GM12801 (cell line): ENCODE measurements at regions not wholly inside any gene's neighbourhood (a gene's known extent, or its start where the extent isn't known, plus 50 kb on each side); places are given as distances from the start of the nearest gene placed in this dataset.

ENCODE experiments used
- TF ChIP-seq, protein P1 (sequence below): IDR thresholded peaks from one replicate; pipeline ENCODE4 v1.5.1; 2011; ENCODE audit warnings: control low read depth; ENCODE audit not compliant: insufficient read length; ENCODE audit errors: extremely low read depth

GRCh38 chr4:170940043-170940724 lies 850.4 kb upstream of the AADAT start:
- TF ChIP-seq, protein P1, sequence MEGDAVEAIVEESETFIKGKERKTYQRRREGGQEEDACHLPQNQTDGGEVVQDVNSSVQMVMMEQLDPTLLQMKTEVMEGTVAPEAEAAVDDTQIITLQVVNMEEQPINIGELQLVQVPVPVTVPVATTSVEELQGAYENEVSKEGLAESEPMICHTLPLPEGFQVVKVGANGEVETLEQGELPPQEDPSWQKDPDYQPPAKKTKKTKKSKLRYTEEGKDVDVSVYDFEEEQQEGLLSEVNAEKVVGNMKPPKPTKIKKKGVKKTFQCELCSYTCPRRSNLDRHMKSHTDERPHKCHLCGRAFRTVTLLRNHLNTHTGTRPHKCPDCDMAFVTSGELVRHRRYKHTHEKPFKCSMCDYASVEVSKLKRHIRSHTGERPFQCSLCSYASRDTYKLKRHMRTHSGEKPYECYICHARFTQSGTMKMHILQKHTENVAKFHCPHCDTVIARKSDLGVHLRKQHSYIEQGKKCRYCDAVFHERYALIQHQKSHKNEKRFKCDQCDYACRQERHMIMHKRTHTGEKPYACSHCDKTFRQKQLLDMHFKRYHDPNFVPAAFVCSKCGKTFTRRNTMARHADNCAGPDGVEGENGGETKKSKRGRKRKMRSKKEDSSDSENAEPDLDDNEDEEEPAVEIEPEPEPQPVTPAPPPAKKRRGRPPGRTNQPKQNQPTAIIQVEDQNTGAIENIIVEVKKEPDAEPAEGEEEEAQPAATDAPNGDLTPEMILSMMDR: no peak

GRCh38 chr4:170938588-170938987 lies 848.8 kb upstream of the AADAT start:
- TF ChIP-seq, protein P1: no peak

GRCh38 chr4:170931321-170931720 lies 841.6 kb upstream of the AADAT start:
- TF ChIP-seq, protein P1: no peak

DNA sequence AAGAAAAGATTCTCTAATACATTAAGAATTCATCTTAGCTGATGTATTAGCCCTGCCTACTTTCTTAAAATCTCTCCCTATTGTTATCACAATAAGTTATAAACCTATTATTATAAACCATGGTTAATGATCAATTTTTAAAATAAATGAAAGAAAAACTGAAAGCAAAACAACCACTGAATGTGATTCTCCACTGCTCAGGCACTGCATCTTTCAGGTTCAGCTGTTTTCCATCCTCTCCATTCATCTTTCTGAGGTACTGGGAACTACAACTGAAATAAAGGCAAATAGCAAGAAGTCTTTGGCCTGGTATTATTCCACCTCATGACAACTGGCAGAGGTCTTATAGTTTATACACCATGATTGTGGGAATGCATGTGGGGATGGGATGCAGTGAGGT lies 798.9 kb upstream of the AADAT start:
- TF ChIP-seq, protein P1: no peak

GRCh38 chr4:170887396-170887795 lies 797.6 kb upstream of the AADAT start:
- TF ChIP-seq, protein P1: no peak

DNA sequence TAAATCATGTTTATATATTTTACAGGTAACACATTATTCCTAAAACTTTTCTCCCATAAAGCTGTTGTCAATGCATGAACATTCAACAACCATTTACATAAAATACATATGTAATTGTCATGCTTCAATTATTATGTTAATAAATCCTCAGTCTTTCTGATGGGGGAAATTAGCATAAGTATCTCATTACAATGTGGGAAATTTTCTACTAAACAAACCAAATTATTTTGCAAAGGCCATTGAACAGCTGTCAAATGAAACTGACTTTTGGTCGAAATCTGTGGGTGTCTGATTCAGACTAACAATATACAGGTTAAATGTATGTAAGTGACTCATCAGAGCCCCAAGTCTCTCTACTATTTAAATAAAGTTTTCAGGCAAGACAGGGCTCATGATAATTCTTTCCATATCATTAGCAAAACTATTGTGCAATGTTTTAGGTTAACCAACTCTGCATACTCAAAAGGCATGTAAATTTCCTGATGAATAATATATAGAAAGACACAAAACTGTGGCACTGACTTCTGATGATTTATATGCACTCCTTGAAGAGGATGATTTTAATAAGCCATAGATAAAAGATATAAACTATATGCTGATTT lies 795.3 kb upstream of the AADAT start:
- TF ChIP-seq, protein P1: no peak

DNA sequence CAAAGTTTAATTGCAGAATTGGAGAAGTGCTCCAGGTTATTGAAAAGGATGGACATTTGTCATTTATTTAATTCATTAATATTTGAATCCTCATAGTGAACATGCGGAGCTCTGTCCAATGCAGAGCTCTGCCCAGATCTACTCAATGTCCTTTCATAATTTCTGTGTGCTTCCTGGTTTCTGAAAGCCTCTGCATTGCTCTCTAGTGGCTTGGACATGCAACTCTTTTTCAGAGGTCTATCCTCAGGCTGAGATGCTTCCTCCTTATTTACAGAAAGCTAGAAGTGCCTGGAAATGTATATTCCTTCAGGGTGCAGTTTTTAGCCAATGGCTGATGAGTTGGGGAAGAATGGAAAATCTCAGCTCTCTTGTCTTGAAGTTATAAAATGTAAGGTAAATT lies 786.1 kb upstream of the AADAT start:
- TF ChIP-seq, protein P1: no peak

DNA sequence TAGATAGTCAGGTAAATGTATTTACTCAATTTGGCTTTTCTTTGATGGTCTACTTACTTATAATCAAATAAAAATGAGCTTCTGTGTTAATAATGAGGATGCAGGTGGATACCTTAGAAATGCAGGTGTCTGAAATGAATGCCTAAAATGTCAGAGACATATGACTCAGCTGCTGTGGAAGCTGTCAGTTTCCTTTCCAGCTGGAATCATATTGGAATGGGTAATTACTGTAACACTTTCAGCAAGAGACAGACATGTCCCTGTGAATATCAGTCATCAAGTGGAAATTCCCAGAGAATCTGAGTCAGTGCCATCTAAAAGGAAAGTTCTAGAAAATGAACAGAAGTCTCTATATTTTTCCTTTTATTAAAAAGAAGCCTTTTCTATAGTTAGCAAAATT lies 783.0 kb upstream of the AADAT start:
- TF ChIP-seq, protein P1: no peak
